ENCODE measurements at regions not wholly inside any gene's neighbourhood (a gene's known extent, or its start where the extent isn't known, plus 50 kb on each side); places are given as distances from the start of the nearest gene placed in this dataset.

DNA sequence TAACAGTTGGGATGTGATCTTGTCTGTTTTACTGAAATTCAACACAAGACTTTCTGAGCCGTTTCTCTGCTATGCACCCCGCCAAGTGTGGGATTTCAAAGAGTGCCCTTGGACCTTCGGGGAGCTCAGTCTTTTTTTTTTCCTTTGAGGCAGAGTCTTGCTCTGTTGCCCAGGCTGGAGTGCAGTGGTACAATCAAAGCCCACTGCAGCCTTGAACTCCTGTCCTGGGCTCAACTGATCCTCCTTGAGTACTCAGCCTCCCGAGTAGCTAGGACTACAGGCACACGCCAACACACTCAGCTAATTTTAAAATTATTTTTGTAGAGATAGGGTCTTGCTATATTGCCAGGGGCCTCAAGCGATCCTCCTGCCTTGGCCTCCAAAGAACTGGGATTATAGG, 162.9 kb downstream of the BAMBI start:
- Histone ChIP-seq H3K4me3 (ENCODE audit: low read length in 2 of 2) (no peak overlapping the region), H3K9ac (ENCODE audit: low read length in 2 of 2) (no peak overlapping the region), H3K4me1 (ENCODE audit: control insufficient read depth, insufficient read depth, low read length) (no peaks in the 10 kb centered on the region), H3K27me3 (ENCODE audit: control insufficient read depth in 1 of 2, insufficient read depth in 2 of 2, low read length in 2 of 2) (no peaks in the 10 kb centered on the region), H3K27ac (ENCODE audit: low read length) (no peak overlapping the region), H3K36me3 (ENCODE audit: control insufficient read depth in 2 of 2, insufficient read depth in 2 of 2, low read length in 2 of 2) (no peaks in the 10 kb centered on the region), H3K9me3 (ENCODE audit: control insufficient read depth in 2 of 2, low read length in 2 of 2) (no peaks in the 10 kb centered on the region)

- no peaks in the 10 kb centered on the region for H3K27me3 ChIP-seq (ENCODE audit: control insufficient read depth in 1 of 2, insufficient read depth in 2 of 2, low read length in 2 of 2)
- H3K9ac ChIP-seq (ENCODE audit: low read length in 2 of 2): no peak overlapping the region
- no peak overlapping the region for H3K4me3 ChIP-seq (ENCODE audit: low read length in 2 of 2)
- H3K9me3 ChIP-seq (ENCODE audit: control insufficient read depth in 2 of 2, low read length in 2 of 2): no peaks in the 10 kb centered on the region
- H3K36me3 ChIP-seq (ENCODE audit: control insufficient read depth in 2 of 2, insufficient read depth in 2 of 2, low read length in 2 of 2): no peaks in the 10 kb centered on the region
- no peaks in the 10 kb centered on the region for H3K4me1 ChIP-seq (ENCODE audit: control insufficient read depth, insufficient read depth, low read length)
- no peak overlapping the region for H3K27ac ChIP-seq (ENCODE audit: low read length)
Observed at GRCh38 chr10:28840971-28841370, 163.7 kb downstream of the BAMBI start.

- H3K27me3 ChIP-seq (ENCODE audit: control insufficient read depth in 1 of 2, insufficient read depth in 2 of 2, low read length in 2 of 2): no peaks in the 10 kb centered on the region
- no peak overlapping the region for H3K27ac ChIP-seq (ENCODE audit: low read length)
- no peak overlapping the region for H3K4me3 ChIP-seq (ENCODE audit: low read length in 2 of 2)
- no peaks in the 10 kb centered on the region for H3K36me3 ChIP-seq (ENCODE audit: control insufficient read depth in 2 of 2, insufficient read depth in 2 of 2, low read length in 2 of 2)
- no peak overlapping the region for H3K9ac ChIP-seq (ENCODE audit: low read length in 2 of 2)
- H3K9me3 ChIP-seq (ENCODE audit: control insufficient read depth in 2 of 2, low read length in 2 of 2): no peaks in the 10 kb centered on the region
- no peaks in the 10 kb centered on the region for H3K4me1 ChIP-seq (ENCODE audit: control insufficient read depth, insufficient read depth, low read length)
Observed at GRCh38 chr10:28841625-28842024, 164.3 kb downstream of the BAMBI start.

DNA sequence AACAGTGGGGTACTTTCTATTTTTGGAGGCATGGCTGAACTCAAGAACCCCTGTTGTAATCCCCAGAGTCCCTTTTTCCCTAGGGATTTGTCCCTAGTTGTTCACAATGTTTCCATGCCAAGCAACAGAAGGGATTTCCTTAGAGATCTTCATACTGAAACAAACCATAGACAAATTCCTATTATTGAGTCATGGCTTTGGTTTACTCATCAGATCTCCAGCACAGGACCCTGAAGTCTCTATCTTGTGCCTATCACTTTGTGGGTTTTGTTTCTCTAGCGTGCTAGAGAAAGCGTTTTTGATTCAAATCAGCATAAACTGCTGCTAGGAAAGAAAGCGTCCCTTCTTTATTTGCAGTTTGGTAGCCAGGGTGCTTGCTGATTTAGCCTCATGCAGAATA, 165.0 kb downstream of the BAMBI start:
- H3K9ac ChIP-seq (ENCODE audit: low read length in 2 of 2): no peak overlapping the region
- H3K4me3 ChIP-seq (ENCODE audit: low read length in 2 of 2): no peak overlapping the region
- no peaks in the 10 kb centered on the region for H3K4me1 ChIP-seq (ENCODE audit: control insufficient read depth, insufficient read depth, low read length)
- no peak overlapping the region for H3K27ac ChIP-seq (ENCODE audit: low read length)
- no peaks in the 10 kb centered on the region for H3K36me3 ChIP-seq (ENCODE audit: control insufficient read depth in 2 of 2, insufficient read depth in 2 of 2, low read length in 2 of 2)
- H3K27me3 ChIP-seq (ENCODE audit: control insufficient read depth in 1 of 2, insufficient read depth in 2 of 2, low read length in 2 of 2): no peaks in the 10 kb centered on the region
- H3K9me3 ChIP-seq (ENCODE audit: control insufficient read depth in 2 of 2, low read length in 2 of 2): no peaks in the 10 kb centered on the region

GRCh38 chr10:28845009-28845682, 167.8 kb downstream of the BAMBI start:
- no peaks in the 10 kb centered on the region for H3K4me1 ChIP-seq (ENCODE audit: control insufficient read depth, insufficient read depth, low read length)
- no peak overlapping the region for H3K9ac ChIP-seq (ENCODE audit: low read length in 2 of 2)
- no peak overlapping the region for H3K4me3 ChIP-seq (ENCODE audit: low read length in 2 of 2)
- no peaks in the 10 kb centered on the region for H3K27me3 ChIP-seq (ENCODE audit: control insufficient read depth in 1 of 2, insufficient read depth in 2 of 2, low read length in 2 of 2)
- no peaks in the 10 kb centered on the region for H3K9me3 ChIP-seq (ENCODE audit: control insufficient read depth in 2 of 2, low read length in 2 of 2)
- no peaks in the 10 kb centered on the region for H3K36me3 ChIP-seq (ENCODE audit: control insufficient read depth in 2 of 2, insufficient read depth in 2 of 2, low read length in 2 of 2)
- H3K27ac ChIP-seq (ENCODE audit: low read length): no peak overlapping the region

DNA sequence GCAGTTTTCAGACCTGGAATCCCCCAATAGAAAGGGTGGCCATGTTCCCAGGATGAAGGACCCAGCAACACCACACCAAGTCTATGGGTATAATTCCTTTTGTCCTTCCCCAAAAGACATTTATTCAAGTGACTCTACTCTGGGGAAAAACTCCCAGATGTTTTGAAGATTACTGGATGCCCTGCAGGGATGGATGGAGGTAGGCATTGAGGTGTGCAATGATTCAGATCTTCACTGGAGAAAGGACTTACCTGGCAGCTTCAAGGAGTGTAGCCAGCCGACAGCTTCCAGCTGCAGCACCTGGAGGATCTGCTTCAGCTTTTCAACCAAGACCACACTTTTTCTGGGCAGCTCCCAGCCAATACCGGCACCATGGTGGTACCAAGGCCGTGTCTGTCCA, 172.0 kb downstream of the BAMBI start:
- Histone ChIP-seq H3K27me3 (ENCODE audit: control insufficient read depth in 1 of 2, insufficient read depth in 2 of 2, low read length in 2 of 2) (peaks cover 0 to 3% of the 10 kb centered on the region in 2 donors), H3K4me3 (ENCODE audit: low read length in 2 of 2) (no peak overlapping the region), H3K9ac (ENCODE audit: low read length in 2 of 2) (no peak overlapping the region), H3K4me1 (ENCODE audit: control insufficient read depth, insufficient read depth, low read length) (peaks cover 3% of the 10 kb centered on the region), H3K9me3 (ENCODE audit: control insufficient read depth in 2 of 2, low read length in 2 of 2) (no peaks in the 10 kb centered on the region), H3K36me3 (ENCODE audit: control insufficient read depth in 2 of 2, insufficient read depth in 2 of 2, low read length in 2 of 2) (no peaks in the 10 kb centered on the region), H3K27ac (ENCODE audit: low read length) (no peak overlapping the region)

DNA sequence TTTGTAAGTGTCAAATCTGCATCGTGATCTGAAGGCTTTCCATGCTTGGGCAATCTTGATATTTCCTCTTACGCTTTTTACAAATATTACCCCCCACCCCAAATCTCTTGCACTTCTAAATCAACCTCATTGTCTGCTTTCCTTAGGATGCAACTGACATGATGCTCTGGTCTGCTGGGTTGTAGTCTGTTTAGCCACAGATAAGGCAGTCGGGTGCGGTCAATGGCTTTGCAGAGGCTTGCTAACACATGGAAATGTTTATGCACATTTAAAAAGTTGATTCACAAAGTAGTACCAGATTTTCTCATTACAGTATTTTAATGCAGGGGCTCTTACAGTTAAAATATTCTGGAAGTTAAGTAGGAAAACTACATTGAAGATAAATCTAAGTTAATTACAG, 172.5 kb downstream of the BAMBI start:
- H3K9me3 ChIP-seq (ENCODE audit: control insufficient read depth in 2 of 2, low read length in 2 of 2): no peaks in the 10 kb centered on the region
- no peak overlapping the region for H3K27ac ChIP-seq (ENCODE audit: low read length)
- no peak overlapping the region for H3K9ac ChIP-seq (ENCODE audit: low read length in 2 of 2)
- peaks cover 0 to 3% of the 10 kb centered on the region in 2 donors for H3K27me3 ChIP-seq (ENCODE audit: control insufficient read depth in 1 of 2, insufficient read depth in 2 of 2, low read length in 2 of 2)
- no peaks in the 10 kb centered on the region for H3K36me3 ChIP-seq (ENCODE audit: control insufficient read depth in 2 of 2, insufficient read depth in 2 of 2, low read length in 2 of 2)
- no peak overlapping the region for H3K4me3 ChIP-seq (ENCODE audit: low read length in 2 of 2)
- H3K4me1 ChIP-seq (ENCODE audit: control insufficient read depth, insufficient read depth, low read length): peaks cover 3% of the 10 kb centered on the region

DNA sequence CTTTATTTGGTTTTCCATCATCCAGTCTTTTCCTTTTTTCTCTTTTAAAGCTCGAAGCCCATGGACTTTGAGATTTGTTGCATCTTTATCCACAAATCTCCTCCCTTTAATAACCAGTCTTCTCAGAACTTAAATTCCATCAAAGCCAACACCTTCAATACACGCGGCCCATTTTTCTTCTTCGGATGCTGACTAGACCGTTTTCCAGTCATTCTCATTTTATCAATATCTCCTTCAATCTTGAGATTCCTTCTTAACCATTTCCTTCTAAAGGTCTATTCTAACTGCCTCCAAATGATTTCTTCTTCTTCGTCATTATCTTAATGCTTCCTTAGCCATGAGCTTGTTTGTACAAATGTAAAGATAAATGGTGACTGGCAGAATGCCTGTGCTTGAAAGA, 173.5 kb downstream of the BAMBI start:
- no peaks in the 10 kb centered on the region for H3K9me3 ChIP-seq (ENCODE audit: control insufficient read depth in 2 of 2, low read length in 2 of 2)
- peaks cover 3% of the 10 kb centered on the region for H3K4me1 ChIP-seq (ENCODE audit: control insufficient read depth, insufficient read depth, low read length)
- H3K27me3 ChIP-seq (ENCODE audit: control insufficient read depth in 1 of 2, insufficient read depth in 2 of 2, low read length in 2 of 2): peaks cover 0 to 3% of the 10 kb centered on the region in 2 donors
- H3K9ac ChIP-seq (ENCODE audit: low read length in 2 of 2): no peak overlapping the region
- no peak overlapping the region for H3K27ac ChIP-seq (ENCODE audit: low read length)
- H3K4me3 ChIP-seq (ENCODE audit: low read length in 2 of 2): no peak overlapping the region
- no peaks in the 10 kb centered on the region for H3K36me3 ChIP-seq (ENCODE audit: control insufficient read depth in 2 of 2, insufficient read depth in 2 of 2, low read length in 2 of 2)

DNA sequence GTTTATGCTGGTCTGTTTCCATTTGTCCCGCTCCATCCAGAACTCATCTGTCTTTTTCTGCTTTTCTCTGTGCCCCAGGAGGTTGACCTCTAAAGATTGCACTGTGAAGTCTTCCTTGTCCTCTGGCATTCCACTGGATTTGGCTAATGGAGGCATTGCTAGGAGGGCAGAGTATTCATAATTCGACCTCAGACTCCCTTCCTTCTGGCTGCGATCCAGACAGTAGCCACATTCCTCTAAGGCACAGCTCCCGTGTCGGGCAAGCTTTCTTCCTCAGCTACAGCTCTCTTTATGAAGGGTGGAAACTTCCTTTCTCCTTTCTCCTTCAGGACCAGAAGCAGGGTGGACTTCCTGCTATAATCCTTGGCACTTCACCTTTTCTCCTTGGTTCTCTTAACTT, 175.9 kb downstream of the BAMBI start:
- Histone ChIP-seq H3K9ac (ENCODE audit: low read length in 2 of 2) (no peak overlapping the region), H3K36me3 (ENCODE audit: control insufficient read depth in 2 of 2, insufficient read depth in 2 of 2, low read length in 2 of 2) (no peaks in the 10 kb centered on the region), H3K27me3 (ENCODE audit: control insufficient read depth in 1 of 2, insufficient read depth in 2 of 2, low read length in 2 of 2) (peaks cover 0 to 3% of the 10 kb centered on the region in 2 donors), H3K4me1 (ENCODE audit: control insufficient read depth, insufficient read depth, low read length) (peaks cover 3% of the 10 kb centered on the region), H3K4me3 (ENCODE audit: low read length in 2 of 2) (no peak overlapping the region), H3K9me3 (ENCODE audit: control insufficient read depth in 2 of 2, low read length in 2 of 2) (no peaks in the 10 kb centered on the region), H3K27ac (ENCODE audit: low read length) (no peak overlapping the region)

DNA sequence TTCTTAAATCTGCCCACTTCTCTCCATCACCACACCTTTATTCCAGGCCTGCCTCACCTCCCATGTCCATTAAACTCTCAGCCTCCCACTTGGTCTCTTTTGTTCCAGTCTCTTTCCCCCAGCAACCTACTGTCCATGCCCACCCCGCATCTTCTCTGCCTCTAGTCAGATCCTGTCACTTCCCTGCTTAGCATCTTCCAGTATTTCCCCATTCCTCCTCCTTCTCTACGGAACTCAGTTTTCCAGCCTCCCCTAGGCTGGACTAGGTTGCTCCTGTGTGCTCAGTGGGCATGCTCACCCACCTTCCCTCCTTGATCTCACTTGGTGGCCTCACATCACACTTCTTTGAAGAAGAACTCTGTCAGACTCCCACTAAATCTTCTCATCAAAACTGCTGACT, 179.8 kb downstream of the BAMBI start:
- Histone ChIP-seq H3K36me3 (ENCODE audit: control insufficient read depth in 2 of 2, insufficient read depth in 2 of 2, low read length in 2 of 2) (no peaks in the 10 kb centered on the region), H3K9me3 (ENCODE audit: control insufficient read depth in 2 of 2, low read length in 2 of 2) (no peaks in the 10 kb centered on the region), H3K4me1 (ENCODE audit: control insufficient read depth, insufficient read depth, low read length) (peaks cover 3% of the 10 kb centered on the region), H3K9ac (ENCODE audit: low read length in 2 of 2) (no peak overlapping the region), H3K27ac (ENCODE audit: low read length) (no peak overlapping the region), H3K4me3 (ENCODE audit: low read length in 2 of 2) (no peak overlapping the region), H3K27me3 (ENCODE audit: control insufficient read depth in 1 of 2, insufficient read depth in 2 of 2, low read length in 2 of 2) (peaks cover 0 to 3% of the 10 kb centered on the region in 2 donors)

DNA sequence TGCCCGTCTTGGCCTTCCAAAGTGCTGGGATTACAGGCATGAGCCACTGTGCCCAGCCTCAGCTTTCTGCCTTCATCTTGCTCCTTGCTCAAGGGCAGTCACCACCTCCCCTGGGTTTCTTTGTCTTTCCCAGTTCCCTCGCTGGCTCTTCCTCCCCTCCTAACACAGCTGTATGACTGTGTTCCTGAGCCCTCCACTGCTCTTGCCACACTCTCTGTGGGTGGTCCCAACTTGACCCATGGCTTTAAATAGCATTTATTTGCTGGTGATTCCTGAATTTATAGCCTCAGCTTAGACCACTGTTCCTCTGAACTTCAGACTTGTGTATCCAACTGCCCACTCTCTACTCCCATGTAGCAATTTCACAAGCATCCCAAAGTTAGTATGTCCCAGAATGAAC, 181.3 kb downstream of the BAMBI start:
- H3K27ac ChIP-seq (ENCODE audit: low read length): no peak overlapping the region
- H3K27me3 ChIP-seq (ENCODE audit: control insufficient read depth in 1 of 2, insufficient read depth in 2 of 2, low read length in 2 of 2): no peaks in the 10 kb centered on the region
- no peaks in the 10 kb centered on the region for H3K4me1 ChIP-seq (ENCODE audit: control insufficient read depth, insufficient read depth, low read length)
- no peak overlapping the region for H3K9ac ChIP-seq (ENCODE audit: low read length in 2 of 2)
- H3K4me3 ChIP-seq (ENCODE audit: low read length in 2 of 2): no peak overlapping the region
- H3K36me3 ChIP-seq (ENCODE audit: control insufficient read depth in 2 of 2, insufficient read depth in 2 of 2, low read length in 2 of 2): no peaks in the 10 kb centered on the region
- no peaks in the 10 kb centered on the region for H3K9me3 ChIP-seq (ENCODE audit: control insufficient read depth in 2 of 2, low read length in 2 of 2)
